Gastroesophageal sphincter (tissue), 3 donors: ENCODE measurements at regions not wholly inside any gene's neighbourhood (a gene's known extent, or its start where the extent isn't known, plus 50 kb on each side); places are given as distances from the start of the nearest gene placed in this dataset.

Experiments
- CTCF ChIP-seq, 4 experiments: fragments of 200-600 bp in 2 of 4; fragments of 450-650 bp in 2 of 4; sonication (generic) in 1 of 4; IDR thresholded peaks; one replicate each; pipeline ENCODE4 v1.5.1; 2017 to 2019; ENCODE audit warnings: antibody characterized with exemption in 4 of 4, mild to moderate bottlenecking in 2 of 4, moderate library complexity in 2 of 4
- EP300 ChIP-seq: sonication (generic); formaldehyde crosslinking; IDR thresholded peaks from one replicate; pipeline ENCODE4 v1.6.1; 2017; ENCODE audit warnings: antibody characterized with exemption, mild to moderate bottlenecking
- POLR2A ChIP-seq, 2 donors: fragments of 450-650 bp; IDR thresholded peaks; one replicate each; pipeline ENCODE4 v1.6.1; 2017; ENCODE audit warnings: antibody characterized with exemption in 2 of 2, mild to moderate bottlenecking in 2 of 2, moderate library complexity in 1 of 2
- POLR2AphosphoS5 ChIP-seq: sonication (generic); formaldehyde crosslinking; IDR thresholded peaks from one replicate; pipeline ENCODE4 v1.6.1; 2017; ENCODE audit warnings: antibody characterized with exemption

- TF ChIP-seq CTCF (IDR thresholded peaks at IDR 0.05) (no peak), EP300 (no peak), POLR2A (IDR thresholded peaks at IDR 0.05) (no peak), POLR2AphosphoS5 (peak; percentile 40)
Observed at GRCh38 chr2:236964291-236964690, 121.4 kb upstream of the COPS8 start.
